AG09309 (cell line): ENCODE measurements at regions not wholly inside any gene's neighbourhood (a gene's known extent, or its start where the extent isn't known, plus 50 kb on each side); places are given as distances from the start of the nearest gene placed in this dataset.

ENCODE experiments used
- DNase-seq: peaks from one replicate; pipeline ENCODE4 v3.0.0-alpha.2; 2010; ENCODE audit warnings: low read depth
- H3K4me3 ChIP-seq: 2 replicates; pipeline ENCODE4 v1.5.1; 2011; ENCODE audit warnings: mild to moderate bottlenecking, low read depth, low read length, moderate library complexity; ENCODE audit not compliant: control insufficient read depth
- CTCF ChIP-seq: IDR thresholded peaks from 2 replicates; pipeline ENCODE4 v1.5.1; 2011; ENCODE audit warnings: mild to moderate bottlenecking, low read depth, low read length, inconsistent platforms; ENCODE audit not compliant: insufficient read depth, control insufficient read depth; ENCODE audit errors: missing control alignments

- TF ChIP-seq CTCF, result no peak
- DNase-seq, result no peak
- H3K4me3 ChIP-seq, result no peak overlapping the region
Measured at GRCh38 chr1:48049823-48050535, 52.8 kb upstream of the TRABD2B start.

GRCh38 chr1:48048980-48049379 is 51.8 kb upstream of the TRABD2B start:
- no peak for TF ChIP-seq CTCF
- DNase-seq, result no peak
- H3K4me3 ChIP-seq, result no peak overlapping the region

- TF ChIP-seq CTCF, result no peak
- no peak overlapping the region for H3K4me3 ChIP-seq
- no peak for DNase-seq
Measured at GRCh38 chr1:48048064-48048463, 50.9 kb upstream of the TRABD2B start.

GRCh38 chr1:48047116-48047515 is 49.9 kb upstream of the TRABD2B start:
- no peak for TF ChIP-seq CTCF
- no peak overlapping the region for H3K4me3 ChIP-seq
- DNase-seq, result no peak
